Naive thymus-derived CD4-positive, alpha-beta T cell (primary cell): ENCODE measurements at regions not wholly inside any gene's neighbourhood (a gene's known extent, or its start where the extent isn't known, plus 50 kb on each side); places are given as distances from the start of the nearest gene placed in this dataset.

Experiments
- ATAC-seq: fragments of 150-1000 bp; cut with Tn5 transposase; 2 replicates; pipeline ENCODE4 v1.10.0; 2021; ENCODE audit warnings: mild to moderate bottlenecking, moderate library complexity
- CTCF ChIA-PET: fragments of 350-600 bp; sonication (Branson Sonifier 250); formaldehyde crosslinking; loops from one replicate; lab custom pipeline; 2021; ENCODE audit warnings: antibody characterized with exemption; lab: Charles Lee
- POLR2A ChIA-PET: fragments of 350-600 bp; sonication (Branson Sonifier 250); formaldehyde crosslinking; loops from one replicate; lab custom pipeline; 2021; ENCODE audit warnings: antibody characterized with exemption, inconsistent platforms; lab: Charles Lee
- DNase-seq, 9 donors: peaks; one replicate each; pipeline versions ENCODE4 v3.0.0 to v3.0.0-alpha.2; 2020 to 2022; ENCODE audit warnings: mixed read lengths in 1 of 9
- H3K27ac ChIP-seq: one replicate; pipeline ENCODE4 v1.7.0; 2013; ENCODE audit warnings: mild to moderate bottlenecking, low read depth, low read length, moderate library complexity
- H3K27me3 ChIP-seq, 2 donors: one replicate each; pipeline ENCODE4 v1.7.0; 2013; ENCODE audit warnings: low read length in 2 of 2, mild to moderate bottlenecking in 2 of 2, moderate library complexity in 2 of 2; ENCODE audit not compliant: control insufficient read depth in 2 of 2, insufficient read depth in 2 of 2
- H3K36me3 ChIP-seq, 3 experiments: 1 replicate in 2 of 3; 2 replicates in 1 of 3; pipeline ENCODE4 v1.7.0; 2013; ENCODE audit warnings: low read length in 3 of 3, mild to moderate bottlenecking in 3 of 3, moderate library complexity in 1 of 3; ENCODE audit not compliant: insufficient read depth in 3 of 3, control insufficient read depth in 2 of 3
- H3K4me1 ChIP-seq, 2 donors: one replicate each; pipeline ENCODE4 v1.7.0; 2013; ENCODE audit warnings: low read length in 2 of 2, mild to moderate bottlenecking in 2 of 2, moderate library complexity in 1 of 2; ENCODE audit not compliant: control insufficient read depth in 2 of 2, insufficient read depth in 2 of 2
- H3K4me3 ChIP-seq: 2 replicates; pipeline ENCODE4 v1.7.0; 2013; ENCODE audit warnings: mild to moderate bottlenecking, low read length
- H3K9me3 ChIP-seq, 3 experiments: 1 replicate in 2 of 3; 2 replicates in 1 of 3; pipeline ENCODE4 v1.7.0; 2013; ENCODE audit warnings: low read length in 3 of 3; ENCODE audit not compliant: control insufficient read depth in 2 of 3
- H3K27ac Mint-ChIP-seq, 9 donors: one replicate each; pipeline ENCODE4 v1.8.0; 2020 to 2022; ENCODE audit warnings: mixed read lengths in 9 of 9, mild to moderate bottlenecking in 8 of 9, moderate library complexity in 5 of 9, inconsistent platforms in 2 of 9
- H3K27me3 Mint-ChIP-seq, 5 donors: one replicate each; pipeline ENCODE4 v1.8.0; 2021 to 2022; ENCODE audit warnings: mixed read lengths in 5 of 5, mild to moderate bottlenecking in 1 of 5
- H3K36me3 Mint-ChIP-seq, 5 donors: one replicate each; pipeline ENCODE4 v1.8.0; 2020 to 2022; ENCODE audit warnings: mixed read lengths in 5 of 5, mild to moderate bottlenecking in 3 of 5, inconsistent platforms in 1 of 5
- H3K4me1 Mint-ChIP-seq, 7 donors: one replicate each; pipeline ENCODE4 v1.8.0; 2020 to 2022; ENCODE audit warnings: mixed read lengths in 7 of 7, mild to moderate bottlenecking in 3 of 7, inconsistent platforms in 1 of 7
- H3K4me3 Mint-ChIP-seq, 10 donors: one replicate each; pipeline ENCODE4 v1.8.0; 2020 to 2022; ENCODE audit warnings: mild to moderate bottlenecking in 10 of 10, mixed read lengths in 10 of 10, moderate library complexity in 6 of 10, inconsistent platforms in 2 of 10
- H3K9me3 Mint-ChIP-seq, 11 donors: one replicate each; pipeline ENCODE4 v1.8.0; 2020 to 2022; ENCODE audit warnings: mixed read lengths in 11 of 11, mild to moderate bottlenecking in 4 of 11, inconsistent platforms in 1 of 11, moderate library complexity in 1 of 11
- intact Hi-C, 2 donors: fragments of 100-400 bp; cut with micrococcal nuclease; formaldehyde crosslinking; loops; one replicate each; pipeline ENCODE4 v1.15.1; 2023

GRCh38 chr11:98829971-98830370, 190.8 kb upstream of the CNTN5 start:
- Mint-ChIP-seq H3K4me3 (no peak overlapping the region), H3K27ac (no peak overlapping the region), H3K36me3 (no peaks in the 10 kb centered on the region), H3K9me3 (peaks cover 1 to 29% (median 15%) of the 10 kb centered on the region in 11 donors), H3K27me3 (no peaks in the 10 kb centered on the region), H3K4me1 (no peaks in the 10 kb centered on the region)
- no peak for ATAC-seq
- intact Hi-C loops, result no loop called here
- ChIA-PET CTCF (no interaction called here), POLR2A (no interaction called here)
- DNase-seq, result no peak
- Histone ChIP-seq H3K4me3 (no peak overlapping the region), H3K36me3 (no peaks in the 10 kb centered on the region), H3K27ac (no peak overlapping the region), H3K9me3 (no peaks in the 10 kb centered on the region), H3K27me3 (no peaks in the 10 kb centered on the region), H3K4me1 (no peaks in the 10 kb centered on the region)

- no peaks in the 10 kb centered on the region for H3K27me3 ChIP-seq
- no peak overlapping the region for H3K4me3 ChIP-seq
- H3K27me3 Mint-ChIP-seq, result no peaks in the 10 kb centered on the region
- no peaks in the 10 kb centered on the region for H3K36me3 ChIP-seq
- H3K4me3 Mint-ChIP-seq, result no peak overlapping the region
- CTCF ChIA-PET, result no interaction called here
- no peaks in the 10 kb centered on the region for H3K4me1 ChIP-seq
- DNase-seq (no peak), ATAC-seq (no peak)
- intact Hi-C loops, result no loop called here
- no peaks in the 10 kb centered on the region for H3K36me3 Mint-ChIP-seq
- no peaks in the 10 kb centered on the region for H3K4me1 Mint-ChIP-seq
- peaks cover 2 to 18% (median 6%) of the 10 kb centered on the region in 11 donors for H3K9me3 Mint-ChIP-seq
- no peak overlapping the region for H3K27ac Mint-ChIP-seq
- H3K9me3 ChIP-seq, result no peaks in the 10 kb centered on the region
- POLR2A ChIA-PET, result no interaction called here
- H3K27ac ChIP-seq, result no peak overlapping the region
These were observed 186.0 kb upstream of the CNTN5 start for GRCh38 chr11:98834776-98835175.

DNA sequence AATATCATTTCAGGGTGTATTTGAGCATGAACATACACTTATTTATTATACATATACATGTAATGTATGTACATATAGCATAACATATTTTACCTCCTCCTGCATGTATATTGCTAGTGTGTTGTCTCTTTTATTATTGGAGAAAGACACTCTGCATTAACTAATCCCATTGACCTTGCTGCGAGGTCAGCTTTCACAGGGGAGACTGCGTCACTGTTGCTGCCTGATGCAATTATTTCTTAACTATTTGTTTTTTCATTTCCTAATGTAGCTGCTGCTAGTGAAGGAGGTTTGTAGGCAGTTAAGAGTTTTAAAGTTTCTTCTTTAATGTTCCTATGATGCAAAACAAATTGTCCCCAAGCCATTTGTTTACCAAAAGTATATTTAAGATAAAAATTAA, 185.4 kb upstream of the CNTN5 start:
- H3K27ac ChIP-seq, result no peak overlapping the region
- Mint-ChIP-seq H3K4me1 (no peaks in the 10 kb centered on the region), H3K36me3 (no peaks in the 10 kb centered on the region), H3K27me3 (no peaks in the 10 kb centered on the region), H3K4me3 (no peak overlapping the region), H3K27ac (no peak overlapping the region), H3K9me3 (peaks cover 2 to 22% (median 5%) of the 10 kb centered on the region in 11 donors)
- ChIA-PET CTCF (no interaction called here), POLR2A (no interaction called here)
- DNase-seq (no peak), ATAC-seq (no peak)
- H3K27me3 ChIP-seq, result no peaks in the 10 kb centered on the region
- H3K4me3 ChIP-seq, result no peak overlapping the region
- H3K9me3 ChIP-seq, result no peaks in the 10 kb centered on the region
- no peaks in the 10 kb centered on the region for H3K4me1 ChIP-seq
- intact Hi-C loops, result no loop called here
- H3K36me3 ChIP-seq, result no peaks in the 10 kb centered on the region

GRCh38 chr11:98836156-98836555, 184.6 kb upstream of the CNTN5 start:
- ChIA-PET POLR2A (no interaction called here), CTCF (no interaction called here)
- no peak overlapping the region for H3K4me3 ChIP-seq
- intact Hi-C loops, result no loop called here
- H3K36me3 ChIP-seq, result no peaks in the 10 kb centered on the region
- Mint-ChIP-seq H3K4me1 (no peaks in the 10 kb centered on the region), H3K9me3 (peaks cover 2 to 24% (median 6%) of the 10 kb centered on the region in 11 donors), H3K27ac (no peak overlapping the region), H3K27me3 (no peaks in the 10 kb centered on the region), H3K36me3 (no peaks in the 10 kb centered on the region), H3K4me3 (no peak overlapping the region)
- no peak overlapping the region for H3K27ac ChIP-seq
- no peak for ATAC-seq
- H3K9me3 ChIP-seq, result no peaks in the 10 kb centered on the region
- no peak for DNase-seq
- no peaks in the 10 kb centered on the region for H3K27me3 ChIP-seq
- no peaks in the 10 kb centered on the region for H3K4me1 ChIP-seq

- H3K4me1 ChIP-seq, result no peaks in the 10 kb centered on the region
- no peak for ATAC-seq
- H3K9me3 ChIP-seq, result no peaks in the 10 kb centered on the region
- DNase-seq, result no peak
- CTCF ChIA-PET, result no interaction called here
- intact Hi-C loops, result no loop called here
- H3K9me3 Mint-ChIP-seq, result peaks cover 2 to 35% (median 10%) of the 10 kb centered on the region in 11 donors
- H3K27ac Mint-ChIP-seq, result no peak overlapping the region
- H3K4me3 ChIP-seq, result no peak overlapping the region
- no peaks in the 10 kb centered on the region for H3K36me3 ChIP-seq
- no peaks in the 10 kb centered on the region for H3K4me1 Mint-ChIP-seq
- POLR2A ChIA-PET, result no interaction called here
- H3K27me3 ChIP-seq, result no peaks in the 10 kb centered on the region
- H3K4me3 Mint-ChIP-seq, result no peak overlapping the region
- no peaks in the 10 kb centered on the region for H3K27me3 Mint-ChIP-seq
- no peak overlapping the region for H3K27ac ChIP-seq
- H3K36me3 Mint-ChIP-seq, result peaks cover 0 to 4% (median 0%) of the 10 kb centered on the region in 5 donors
These were observed 178.6 kb upstream of the CNTN5 start for GRCh38 chr11:98842187-98842586.

GRCh38 chr11:98862169-98862568, 158.6 kb upstream of the CNTN5 start:
- POLR2A ChIA-PET, result no interaction called here
- intact Hi-C loops, result no loop called here
- H3K27ac ChIP-seq, result no peak overlapping the region
- peaks cover 0 to 31% (median 10%) of the 10 kb centered on the region in 11 donors for H3K9me3 Mint-ChIP-seq
- no peaks in the 10 kb centered on the region for H3K36me3 ChIP-seq
- CTCF ChIA-PET, result no interaction called here
- H3K9me3 ChIP-seq, result no peaks in the 10 kb centered on the region
- DNase-seq (no peak), ATAC-seq (no peak)
- no peaks in the 10 kb centered on the region for H3K27me3 ChIP-seq
- H3K4me1 ChIP-seq, result no peaks in the 10 kb centered on the region
- H3K4me1 Mint-ChIP-seq, result no peaks in the 10 kb centered on the region
- H3K36me3 Mint-ChIP-seq, result no peaks in the 10 kb centered on the region
- H3K4me3 ChIP-seq, result no peak overlapping the region
- no peak overlapping the region for H3K27ac Mint-ChIP-seq
- no peak overlapping the region for H3K4me3 Mint-ChIP-seq
- H3K27me3 Mint-ChIP-seq, result no peaks in the 10 kb centered on the region

GRCh38 chr11:98871690-98872089, 149.1 kb upstream of the CNTN5 start:
- POLR2A ChIA-PET, result no interaction called here
- ATAC-seq, result no peak
- Mint-ChIP-seq H3K27me3 (no peaks in the 10 kb centered on the region), H3K4me3 (no peak overlapping the region), H3K27ac (no peak overlapping the region), H3K9me3 (peaks cover 0 to 14% (median 2%) of the 10 kb centered on the region in 11 donors), H3K4me1 (no peaks in the 10 kb centered on the region), H3K36me3 (no peaks in the 10 kb centered on the region)
- DNase-seq, result no peak
- no peak overlapping the region for H3K4me3 ChIP-seq
- CTCF ChIA-PET, result no interaction called here
- H3K9me3 ChIP-seq, result no peaks in the 10 kb centered on the region
- intact Hi-C loops, result no loop called here
- no peaks in the 10 kb centered on the region for H3K27me3 ChIP-seq
- no peak overlapping the region for H3K27ac ChIP-seq
- H3K4me1 ChIP-seq, result no peaks in the 10 kb centered on the region
- H3K36me3 ChIP-seq, result no peaks in the 10 kb centered on the region
